ENCODE measurements at regions not wholly inside any gene's neighbourhood (a gene's known extent, or its start where the extent isn't known, plus 50 kb on each side); places are given as distances from the start of the nearest gene placed in this dataset.

DNA sequence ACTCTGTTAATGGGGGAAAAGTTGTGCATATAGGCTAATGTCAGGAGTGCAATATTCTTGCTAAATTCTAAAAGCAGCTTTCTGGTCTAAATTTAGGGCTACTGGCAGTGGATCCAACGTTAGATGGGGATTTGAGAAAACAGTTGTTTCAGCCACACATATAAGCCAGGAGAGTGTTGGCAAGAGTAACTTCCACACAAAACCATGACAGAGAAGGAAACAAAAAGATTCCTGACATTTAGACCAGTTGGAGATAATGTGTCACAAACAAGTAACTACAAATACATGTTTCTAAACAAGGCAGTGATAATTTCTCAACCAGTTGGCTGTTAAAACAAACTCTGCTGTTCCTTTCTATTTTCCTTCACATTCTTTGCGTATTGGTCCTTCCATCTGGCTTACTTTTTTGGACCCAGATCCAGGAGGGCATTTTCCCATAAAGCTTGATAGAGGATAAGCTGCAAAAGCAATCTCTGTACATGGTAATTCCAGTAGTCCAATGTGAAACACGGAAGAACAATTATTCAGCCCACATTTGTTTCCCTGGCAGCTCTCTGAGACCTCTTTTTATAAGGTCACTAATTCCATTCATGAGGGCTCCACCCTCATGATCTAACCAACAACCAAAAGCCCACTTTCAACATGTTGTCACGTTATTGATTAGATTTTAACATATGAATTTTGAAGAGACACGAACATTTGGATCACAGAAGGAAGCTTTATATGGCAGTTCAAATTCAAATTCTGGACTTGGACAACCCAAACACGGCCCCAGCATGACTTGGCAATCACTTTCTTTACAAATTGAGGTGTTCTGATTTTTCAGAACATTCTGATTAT, 1888.6 kb downstream of the MRPL39 start:
- Histone ChIP-seq H3K4me3 (no peak overlapping the region), H3K9me3 (ENCODE audit: low read depth, low read length) (no peaks in the 10 kb centered on the region), H3K27ac (no peak overlapping the region), H3K9ac (ENCODE audit: insufficient read length) (no peak overlapping the region), H3K36me3 (ENCODE audit: insufficient read depth, low read length) (no peaks in the 10 kb centered on the region)
- TF ChIP-seq POLR2AphosphoS5 (IDR thresholded peaks at IDR 0.05; ENCODE audit: borderline replicate concordance, low read depth, low read length), result no peak
- TF ChIP-seq FOXP2 (optimal IDR thresholded peaks at IDR 0.05; ENCODE audit: control extremely low read depth, extremely low read length, insufficient read depth), result no peak
- TF ChIP-seq EZH2 (IDR thresholded peaks at IDR 0.05), result no peak
- no peak for DNase-seq (ENCODE audit: low read depth, low spot score)

GRCh38 chr21:23712166-23712565, 1895.1 kb downstream of the MRPL39 start:
- H3K9ac ChIP-seq (ENCODE audit: insufficient read length), result no peak overlapping the region
- peak; percentile 20 for DNase-seq (ENCODE audit: low read depth, low spot score)
- peak overlapping the region; percentile 61 for H3K27ac ChIP-seq
- no peaks in the 10 kb centered on the region for H3K9me3 ChIP-seq (ENCODE audit: low read depth, low read length)
- no peaks in the 10 kb centered on the region for H3K36me3 ChIP-seq (ENCODE audit: insufficient read depth, low read length)
- H3K4me3 ChIP-seq, result no peak overlapping the region; the same call in 1 of the 2 replicates
- TF ChIP-seq EZH2 (IDR thresholded peaks at IDR 0.05), result no peak
- no peak for TF ChIP-seq FOXP2 (optimal IDR thresholded peaks at IDR 0.05; ENCODE audit: control extremely low read depth, extremely low read length, insufficient read depth)
- no peak for TF ChIP-seq POLR2AphosphoS5 (IDR thresholded peaks at IDR 0.05; ENCODE audit: borderline replicate concordance, low read depth, low read length)

DNA sequence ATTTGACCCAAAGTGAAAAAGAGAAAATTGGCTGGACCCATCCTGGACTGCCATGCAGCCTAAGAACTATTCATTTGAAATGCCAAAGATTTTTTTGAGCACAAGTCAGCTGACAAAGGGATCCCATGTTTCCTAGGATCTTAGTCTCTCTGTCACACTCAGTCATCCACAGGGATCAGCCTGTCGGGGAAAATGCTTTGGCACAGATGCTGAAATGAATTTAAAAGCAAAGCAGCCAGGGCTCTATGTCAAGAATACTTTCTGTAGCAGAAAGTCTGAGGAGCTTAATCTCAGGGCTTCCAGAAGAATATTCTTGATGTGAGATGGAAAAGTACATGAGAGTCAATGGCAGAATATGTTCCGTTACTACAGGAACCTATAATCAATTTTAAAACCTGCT, 1900.8 kb downstream of the MRPL39 start:
- H3K27ac ChIP-seq, result no peak overlapping the region
- H3K4me3 ChIP-seq, result no peak overlapping the region
- no peaks in the 10 kb centered on the region for H3K9me3 ChIP-seq (ENCODE audit: low read depth, low read length)
- no peak overlapping the region for H3K9ac ChIP-seq (ENCODE audit: insufficient read length)
- DNase-seq (ENCODE audit: low read depth, low spot score), result no peak
- H3K36me3 ChIP-seq (ENCODE audit: insufficient read depth, low read length), result no peaks in the 10 kb centered on the region
- TF ChIP-seq EZH2 (IDR thresholded peaks at IDR 0.05) (no peak), POLR2AphosphoS5 (IDR thresholded peaks at IDR 0.05; ENCODE audit: borderline replicate concordance, low read depth, low read length) (no peak), FOXP2 (optimal IDR thresholded peaks at IDR 0.05; ENCODE audit: control extremely low read depth, extremely low read length, insufficient read depth) (no peak)

DNA sequence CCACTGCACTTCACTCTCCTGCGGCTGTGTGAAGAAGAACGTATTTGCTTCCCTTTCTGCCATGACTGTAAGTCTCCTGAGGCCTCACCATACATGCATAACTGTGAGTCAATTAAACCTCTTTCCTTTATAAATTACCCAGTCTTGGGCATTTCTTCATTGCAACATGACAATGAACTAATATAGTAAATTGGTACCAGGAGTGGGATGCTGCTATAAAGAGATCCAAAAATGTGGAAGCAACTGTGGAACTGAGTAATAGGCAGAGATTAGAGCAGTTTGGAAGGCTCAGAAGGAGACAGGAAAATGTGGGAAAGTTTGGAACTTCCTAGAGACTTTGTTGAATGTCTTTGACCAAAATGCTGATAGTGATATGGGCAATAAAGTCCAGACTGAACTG, 1907.9 kb downstream of the MRPL39 start:
- H3K27ac ChIP-seq, result no peak overlapping the region
- peaks cover 7% of the 10 kb centered on the region; the same call in 1 of the 2 replicates for H3K9me3 ChIP-seq (ENCODE audit: low read depth, low read length)
- no peak for DNase-seq (ENCODE audit: low read depth, low spot score)
- H3K4me3 ChIP-seq, result no peak overlapping the region
- no peak overlapping the region for H3K9ac ChIP-seq (ENCODE audit: insufficient read length)
- TF ChIP-seq POLR2AphosphoS5 (IDR thresholded peaks at IDR 0.05; ENCODE audit: borderline replicate concordance, low read depth, low read length) (no peak), EZH2 (IDR thresholded peaks at IDR 0.05) (no peak), FOXP2 (optimal IDR thresholded peaks at IDR 0.05; ENCODE audit: control extremely low read depth, extremely low read length, insufficient read depth) (no peak)
- H3K36me3 ChIP-seq (ENCODE audit: insufficient read depth, low read length), result no peaks in the 10 kb centered on the region

DNA sequence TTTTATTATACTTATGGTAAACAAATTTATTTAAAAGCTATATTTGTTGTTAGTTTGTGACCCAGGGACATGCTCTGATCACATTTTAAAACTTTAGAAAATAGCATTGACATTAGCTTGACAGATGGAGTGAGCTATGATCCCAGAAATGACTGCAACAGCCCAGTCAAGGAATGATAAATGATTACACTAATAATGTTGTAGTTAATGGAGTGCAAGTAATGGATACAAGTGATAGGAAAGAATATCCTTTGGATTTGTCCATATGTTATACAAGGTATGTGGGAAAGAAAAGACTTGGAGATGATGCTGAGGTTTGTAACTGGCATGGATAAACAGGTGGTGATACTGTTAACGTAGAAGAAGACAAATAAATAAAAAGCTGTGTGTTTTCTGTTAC, 1908.7 kb downstream of the MRPL39 start:
- H3K27ac ChIP-seq, result no peak overlapping the region
- H3K36me3 ChIP-seq (ENCODE audit: insufficient read depth, low read length), result no peaks in the 10 kb centered on the region
- no peak for DNase-seq (ENCODE audit: low read depth, low spot score)
- TF ChIP-seq FOXP2 (optimal IDR thresholded peaks at IDR 0.05; ENCODE audit: control extremely low read depth, extremely low read length, insufficient read depth) (no peak), POLR2AphosphoS5 (IDR thresholded peaks at IDR 0.05; ENCODE audit: borderline replicate concordance, low read depth, low read length) (no peak), EZH2 (IDR thresholded peaks at IDR 0.05) (no peak)
- peaks cover 7% of the 10 kb centered on the region; the same call in 1 of the 2 replicates for H3K9me3 ChIP-seq (ENCODE audit: low read depth, low read length)
- H3K4me3 ChIP-seq, result no peak overlapping the region
- H3K9ac ChIP-seq (ENCODE audit: insufficient read length), result no peak overlapping the region

DNA sequence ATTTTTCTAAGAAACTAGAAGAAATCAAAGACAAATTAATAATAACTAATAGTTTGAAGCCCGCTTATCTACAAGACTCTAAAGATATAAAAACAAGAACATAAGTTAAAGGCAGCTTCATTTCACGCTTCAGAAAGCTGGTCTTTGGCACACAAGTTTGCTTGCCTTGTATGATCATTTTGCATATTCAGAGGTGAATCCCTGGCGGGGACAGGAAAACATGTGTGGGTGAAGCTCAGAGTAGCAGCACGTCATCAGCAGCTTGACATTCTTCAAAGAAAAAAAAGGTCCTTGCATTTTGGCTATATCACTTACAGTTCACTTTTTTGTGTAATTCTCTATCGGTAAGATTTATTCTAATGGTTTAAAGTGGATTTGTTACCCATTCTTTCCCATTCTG, 1911.8 kb downstream of the MRPL39 start:
- H3K9me3 ChIP-seq (ENCODE audit: low read depth, low read length), result peaks cover 10% of the 10 kb centered on the region; the same call in 1 of the 2 replicates
- no peak overlapping the region for H3K4me3 ChIP-seq
- H3K9ac ChIP-seq (ENCODE audit: insufficient read length), result no peak overlapping the region
- H3K36me3 ChIP-seq (ENCODE audit: insufficient read depth, low read length), result no peaks in the 10 kb centered on the region
- TF ChIP-seq FOXP2 (optimal IDR thresholded peaks at IDR 0.05; ENCODE audit: control extremely low read depth, extremely low read length, insufficient read depth) (no peak), EZH2 (IDR thresholded peaks at IDR 0.05) (no peak), POLR2AphosphoS5 (IDR thresholded peaks at IDR 0.05; ENCODE audit: borderline replicate concordance, low read depth, low read length) (no peak)
- DNase-seq (ENCODE audit: low read depth, low spot score), result no peak
- H3K27ac ChIP-seq, result no peak overlapping the region

DNA sequence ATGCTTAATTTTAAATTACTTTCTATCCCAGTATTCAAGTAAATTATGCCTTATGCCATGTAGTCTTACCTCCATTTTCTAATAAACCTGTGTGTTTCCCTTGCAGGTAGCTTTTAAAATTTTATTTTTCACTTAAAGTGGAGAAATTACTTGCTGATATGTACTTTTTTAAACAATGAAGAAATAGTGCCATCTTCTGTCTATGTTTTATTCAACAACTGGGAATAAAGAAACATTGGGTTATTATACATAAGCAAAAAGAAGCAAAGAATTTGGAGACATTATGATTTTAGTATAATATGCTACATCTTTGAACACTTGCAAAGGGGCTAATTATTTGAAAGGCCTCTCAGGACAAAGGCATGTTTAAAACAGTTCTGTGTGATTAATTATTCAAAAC, 1912.9 kb downstream of the MRPL39 start:
- H3K9ac ChIP-seq (ENCODE audit: insufficient read length), result no peak overlapping the region
- no peak for TF ChIP-seq FOXP2 (optimal IDR thresholded peaks at IDR 0.05; ENCODE audit: control extremely low read depth, extremely low read length, insufficient read depth)
- no peak for TF ChIP-seq POLR2AphosphoS5 (IDR thresholded peaks at IDR 0.05; ENCODE audit: borderline replicate concordance, low read depth, low read length)
- TF ChIP-seq EZH2 (IDR thresholded peaks at IDR 0.05), result no peak
- H3K27ac ChIP-seq, result no peak overlapping the region
- peak; percentile 32 for DNase-seq (ENCODE audit: low read depth, low spot score)
- H3K9me3 ChIP-seq (ENCODE audit: low read depth, low read length), result peaks cover 4% of the 10 kb centered on the region; the same call in 1 of the 2 replicates
- no peak overlapping the region for H3K4me3 ChIP-seq
- H3K36me3 ChIP-seq (ENCODE audit: insufficient read depth, low read length), result no peaks in the 10 kb centered on the region

- peaks cover 3% of the 10 kb centered on the region; the same call in 1 of the 2 replicates for H3K9me3 ChIP-seq (ENCODE audit: low read depth, low read length)
- peak; percentile 28 for DNase-seq (ENCODE audit: low read depth, low spot score)
- H3K9ac ChIP-seq (ENCODE audit: insufficient read length), result no peak overlapping the region
- no peaks in the 10 kb centered on the region for H3K36me3 ChIP-seq (ENCODE audit: insufficient read depth, low read length)
- TF ChIP-seq EZH2 (IDR thresholded peaks at IDR 0.05) (no peak), POLR2AphosphoS5 (IDR thresholded peaks at IDR 0.05; ENCODE audit: borderline replicate concordance, low read depth, low read length) (no peak), FOXP2 (optimal IDR thresholded peaks at IDR 0.05; ENCODE audit: control extremely low read depth, extremely low read length, insufficient read depth) (peak; percentile 33)
- 0 out of 2 replicates have a peak overlapping the region, but pooled peaks have one; percentile 11 for H3K27ac ChIP-seq
- 0 out of 2 replicates have a peak overlapping the region, but pooled peaks have one; percentile 16 for H3K4me3 ChIP-seq
Measured at GRCh38 chr21:23690316-23690715, 1917.0 kb downstream of the MRPL39 start.

Data from SK-N-MC (cell line).